ENCODE measurements at regions not wholly inside any gene's neighbourhood (a gene's known extent, or its start where the extent isn't known, plus 50 kb on each side); places are given as distances from the start of the nearest gene placed in this dataset.
"Not testable (repeated sequence)": the region's sequence is repeated elsewhere in the genome, so short reads cannot be mapped to it uniquely, and the experiment has no call there.

- DNase-seq: no peak
Measured at GRCh38 chr5:67805666-67806348, 409.7 kb upstream of the PIK3R1 start.

DNA sequence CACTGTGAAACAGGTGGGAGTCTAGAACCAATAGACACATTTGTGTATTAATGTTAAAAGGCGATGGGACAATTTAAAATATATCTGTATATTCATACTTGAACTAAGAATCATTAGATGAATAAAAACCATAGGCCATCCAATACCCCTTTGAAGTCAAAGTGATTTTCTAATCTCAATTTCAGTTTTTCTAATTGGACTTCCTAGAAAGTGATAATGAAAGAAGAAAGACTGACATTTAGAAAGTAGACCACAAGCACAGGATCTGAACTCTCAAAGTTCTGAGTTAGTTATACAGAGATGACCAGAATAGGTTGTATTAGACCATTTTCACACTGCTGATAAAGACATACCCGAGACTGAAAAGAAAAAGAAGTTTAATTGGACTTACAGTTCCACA is 412.8 kb upstream of the PIK3R1 start:
- no peak for DNase-seq

GRCh38 chr5:67799732-67800234 is 415.8 kb upstream of the PIK3R1 start:
- no peak for DNase-seq

- not testable (repeated sequence) for DNase-seq
Measured at GRCh38 chr5:67798470-67798869, 417.1 kb upstream of the PIK3R1 start.

- DNase-seq: no peak
Measured at GRCh38 chr5:67795781-67796477, 419.6 kb upstream of the PIK3R1 start.

GRCh38 chr5:67793966-67794365 is 421.6 kb upstream of the PIK3R1 start:
- DNase-seq: no peak

DNA sequence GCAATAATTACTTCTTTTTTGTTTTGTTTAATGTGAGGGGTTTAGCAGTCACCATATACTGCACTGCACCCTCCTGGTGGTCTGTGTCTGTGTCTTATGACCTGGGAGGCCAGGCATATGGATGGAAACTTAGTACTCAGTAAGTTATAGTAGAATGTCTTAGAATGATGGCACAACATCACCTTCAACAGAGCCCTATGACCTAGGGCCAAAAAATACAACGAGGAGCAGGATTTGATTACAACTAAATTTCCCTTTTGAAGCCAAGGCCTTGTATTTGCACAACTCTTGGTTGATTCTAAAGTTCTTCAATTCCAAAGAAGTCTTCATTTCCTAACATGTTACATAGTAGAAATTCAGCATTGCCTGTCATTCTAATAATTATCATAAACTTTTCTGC is 422.1 kb upstream of the PIK3R1 start:
- no peak for DNase-seq

DNA sequence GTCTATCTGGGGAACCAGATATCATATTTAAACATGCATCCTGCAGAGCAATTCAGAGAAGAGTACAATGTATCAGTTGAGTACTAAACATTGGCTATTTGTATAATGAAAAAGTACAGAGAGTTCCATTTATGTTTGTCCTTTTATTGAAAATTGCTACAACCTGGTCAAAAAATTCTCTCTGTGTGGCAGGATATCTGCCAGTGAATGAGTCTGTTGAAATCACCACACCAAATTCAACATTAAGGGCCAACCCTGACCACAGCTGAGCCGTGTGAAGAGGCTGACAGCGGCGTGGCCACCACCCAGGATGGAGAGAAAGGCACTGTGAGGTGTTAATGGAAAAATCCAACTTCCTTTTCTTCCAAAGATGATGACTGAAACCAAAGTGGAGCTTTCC is 422.7 kb upstream of the PIK3R1 start:
- no peak for DNase-seq

- no peak for DNase-seq
Measured at GRCh38 chr5:67790390-67790789, 425.2 kb upstream of the PIK3R1 start.

DNA sequence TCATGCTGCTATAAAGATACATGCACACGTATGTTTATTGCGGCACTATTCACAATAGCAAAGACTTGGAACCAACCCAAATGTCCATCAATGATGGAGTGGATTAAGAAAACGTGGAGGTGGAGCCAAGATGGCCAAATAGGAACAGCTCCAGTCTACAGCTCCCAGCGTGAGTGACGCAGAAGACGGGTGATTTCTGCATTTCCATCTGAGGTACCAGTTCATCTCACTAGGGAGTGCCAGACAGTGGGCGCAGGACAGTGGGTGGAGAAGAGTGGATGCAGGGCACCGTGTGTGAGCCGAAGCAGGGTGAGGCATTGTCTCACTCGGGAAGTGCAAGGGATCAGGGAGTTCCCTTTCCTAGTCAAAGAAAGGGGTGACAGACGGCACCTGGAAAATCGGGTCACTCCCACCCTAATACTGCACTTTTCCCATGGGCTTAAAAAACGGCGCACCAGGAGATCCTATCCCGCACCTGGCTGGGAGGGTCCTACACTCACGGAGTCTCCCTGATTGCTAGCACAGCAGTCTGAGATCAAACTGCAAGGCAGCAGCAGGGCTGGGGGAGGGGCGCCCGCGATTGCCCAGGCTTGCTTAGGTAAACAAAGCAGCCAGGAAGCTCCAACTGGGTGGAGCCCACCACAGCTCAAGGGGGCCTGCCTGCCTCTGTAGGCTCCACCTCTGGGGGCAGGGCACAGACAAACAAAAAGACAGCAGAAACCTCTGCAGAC is 435.5 kb upstream of the PIK3R1 start:
- not testable (repeated sequence) for DNase-seq

- DNase-seq: no peak
Measured at GRCh38 chr5:67774786-67775185, 440.8 kb upstream of the PIK3R1 start.

DNA sequence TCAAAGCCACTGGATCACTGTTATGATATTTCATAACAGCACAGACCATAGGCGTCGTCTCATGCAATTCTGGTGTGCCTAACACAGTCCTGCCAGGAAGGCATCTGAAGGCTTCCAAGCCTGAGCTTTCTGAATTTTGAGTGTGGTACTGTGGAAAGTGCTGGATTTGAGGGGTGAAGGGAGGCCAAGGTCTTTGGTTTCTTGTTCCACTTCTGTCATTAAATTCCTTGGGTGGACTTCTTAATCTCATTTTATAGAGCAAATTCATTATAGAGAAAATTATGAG is 441.3 kb upstream of the PIK3R1 start:
- DNase-seq: no peak

- no peak for DNase-seq
Measured at GRCh38 chr5:67773411-67774266, 441.9 kb upstream of the PIK3R1 start.

DNA sequence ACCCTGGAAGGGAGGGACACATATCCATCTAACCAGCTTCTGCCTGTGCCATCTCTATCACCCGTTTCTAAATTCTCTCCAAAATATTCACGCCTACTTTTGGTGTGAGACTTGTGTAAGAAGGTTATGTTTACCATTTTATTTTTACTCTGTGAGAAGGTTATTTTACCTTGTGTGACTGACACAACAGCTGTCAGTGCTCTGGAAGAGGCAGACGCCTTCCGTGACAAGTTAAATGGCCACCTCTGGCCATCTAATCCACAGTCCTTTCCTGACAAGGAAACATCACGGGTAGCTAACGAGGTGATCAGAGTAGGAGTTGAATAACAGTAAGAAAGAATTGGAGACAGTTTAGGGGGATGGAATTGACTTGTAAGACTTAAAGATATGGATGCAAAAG is 443.8 kb upstream of the PIK3R1 start:
- DNase-seq: no peak

- no peak for DNase-seq
Measured at GRCh38 chr5:67771221-67771620, 444.3 kb upstream of the PIK3R1 start.

DNA sequence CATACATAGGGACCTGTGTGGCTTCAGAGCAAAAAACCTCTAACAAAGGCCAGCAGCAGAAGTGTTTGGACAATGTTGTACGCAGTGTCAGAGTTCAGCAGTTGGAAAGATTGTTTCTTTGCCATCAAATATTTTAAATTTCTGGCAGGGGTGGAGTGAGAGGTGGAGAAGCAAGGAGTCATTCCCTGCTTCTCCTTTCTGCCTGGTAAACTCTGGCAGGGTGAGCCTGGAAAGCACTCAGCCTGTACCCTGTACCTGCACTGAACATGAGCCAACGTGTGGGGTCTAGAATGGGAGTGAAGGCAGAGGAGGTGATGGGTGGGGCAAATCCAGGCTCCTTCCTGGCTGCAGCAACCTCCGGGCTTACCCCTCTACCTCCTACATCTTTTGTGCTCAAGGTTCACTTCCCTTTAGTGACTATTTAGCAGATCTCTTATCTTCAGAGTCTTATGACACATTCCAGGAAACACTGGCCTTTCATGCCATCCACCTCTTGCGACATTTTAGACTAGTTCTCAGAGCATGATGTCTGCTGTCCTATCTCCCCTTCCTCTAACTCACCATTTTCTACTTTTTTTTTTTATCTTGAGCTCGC is 445.0 kb upstream of the PIK3R1 start:
- no peak for DNase-seq

DNA sequence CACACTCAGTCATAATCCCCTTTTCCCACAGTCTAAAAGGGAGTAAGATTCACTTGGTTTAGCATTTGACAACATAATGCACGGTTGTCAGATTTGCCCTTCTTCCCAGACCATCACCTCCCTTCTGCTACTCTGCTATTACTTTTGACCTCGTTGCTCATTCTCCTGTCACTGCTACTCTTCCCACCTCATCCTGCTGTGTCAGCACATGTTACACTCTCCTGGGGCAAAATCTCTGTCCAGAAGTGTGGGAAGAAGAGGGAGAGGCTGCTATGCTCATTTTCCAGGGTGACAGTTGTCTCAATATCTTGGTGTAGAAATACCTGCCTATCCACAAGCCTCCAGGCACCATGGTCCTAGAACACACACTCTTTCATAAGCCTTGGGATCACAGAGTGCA is 449.9 kb upstream of the PIK3R1 start:
- no peak for DNase-seq

- DNase-seq: not testable (repeated sequence)
Measured at GRCh38 chr5:67757771-67758170, 457.8 kb upstream of the PIK3R1 start.

DNA sequence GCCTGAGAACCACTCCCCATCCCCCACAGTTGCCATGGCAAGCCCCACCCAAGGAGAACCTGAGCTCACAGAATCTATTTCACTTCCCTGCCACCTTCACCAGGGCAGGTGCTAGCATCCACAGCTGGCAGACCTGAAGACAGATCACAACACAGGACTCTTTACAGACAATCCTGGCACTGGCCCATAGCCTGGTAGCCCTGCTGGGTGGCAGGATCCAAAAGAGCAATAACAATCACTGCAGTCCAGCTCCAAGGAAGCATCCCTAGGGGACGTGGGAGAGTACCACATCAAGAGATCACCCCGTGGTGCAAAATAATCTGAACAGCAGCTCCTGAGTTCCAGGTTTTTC is 463.2 kb upstream of the PIK3R1 start:
- DNase-seq: no peak

- DNase-seq: no peak
Measured at GRCh38 chr5:67748165-67748690, 467.3 kb upstream of the PIK3R1 start.

GRCh38 chr5:67747096-67747495 is 468.5 kb upstream of the PIK3R1 start:
- DNase-seq: no peak

DNA sequence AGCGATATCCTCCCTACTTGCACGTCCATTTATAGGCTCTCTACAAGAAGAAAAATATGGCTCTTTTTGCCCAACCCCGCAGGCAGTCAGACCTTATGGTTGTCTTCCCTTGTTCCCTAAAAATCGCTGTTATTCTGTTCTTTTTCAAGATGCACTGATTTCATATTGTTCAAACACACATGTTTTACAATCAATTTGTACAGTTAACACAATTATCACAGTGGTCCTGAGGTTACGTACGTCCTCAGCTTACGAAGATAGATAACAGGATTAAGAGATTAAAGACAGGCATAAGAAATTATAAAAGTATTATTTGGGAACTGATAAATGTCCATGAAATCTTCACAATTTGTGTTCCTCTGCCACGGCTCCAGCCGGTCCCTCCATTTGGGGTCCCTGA is 468.9 kb upstream of the PIK3R1 start:
- DNase-seq: not testable (repeated sequence)

DNA sequence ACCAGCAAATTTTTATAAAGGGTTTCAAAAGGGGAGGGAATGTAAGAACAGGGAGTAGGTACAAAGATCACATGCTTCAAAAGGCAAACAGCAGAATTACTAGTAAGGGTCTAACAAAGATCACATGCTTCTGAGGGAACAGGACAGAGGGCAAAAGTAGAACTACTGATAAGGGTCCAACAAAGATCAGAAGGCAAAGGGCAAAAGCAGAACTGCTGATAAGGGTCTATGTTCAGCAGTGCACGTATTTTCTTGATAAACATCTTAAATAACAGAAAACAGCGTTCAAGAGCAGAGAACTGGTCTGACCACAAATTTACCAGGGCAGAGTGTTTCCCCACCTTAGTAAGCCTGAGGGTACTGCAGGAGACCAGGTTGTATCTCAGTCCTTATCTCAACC is 469.5 kb upstream of the PIK3R1 start:
- DNase-seq: no peak
